Ovary (tissue), 3 donors: ENCODE measurements at regions not wholly inside any gene's neighbourhood (a gene's known extent, or its start where the extent isn't known, plus 50 kb on each side); places are given as distances from the start of the nearest gene placed in this dataset.

Experiments
- CTCF ChIP-seq, 3 donors: fragments of 450-650 bp in 2 of 3; fragments of 200-600 bp in 1 of 3; IDR thresholded peaks; one replicate each; pipeline versions ENCODE4 v1.5.1 to v1.8.0; 2016 to 2022; ENCODE audit warnings: antibody characterized with exemption in 3 of 3, mild to moderate bottlenecking in 1 of 3
- POLR2A ChIP-seq: fragments of 450-650 bp; IDR thresholded peaks from one replicate; pipeline ENCODE4 v1.6.1; 2017; ENCODE audit warnings: antibody characterized with exemption, mild to moderate bottlenecking, moderate library complexity
- donor health status: DM: no; HTN: no; CAD: no.

GRCh38 chr16:51655249-51655648 is 504.2 kb upstream of the SALL1 start:
- TF ChIP-seq CTCF (IDR thresholded peaks at IDR 0.05), result no peak
- no peak for TF ChIP-seq POLR2A
